ENCODE measurements at regions not wholly inside any gene's neighbourhood (a gene's known extent, or its start where the extent isn't known, plus 50 kb on each side); places are given as distances from the start of the nearest gene placed in this dataset.
A peak's percentile ranks its signal among the peaks of the same experiment; 100 is the strongest.

DNA sequence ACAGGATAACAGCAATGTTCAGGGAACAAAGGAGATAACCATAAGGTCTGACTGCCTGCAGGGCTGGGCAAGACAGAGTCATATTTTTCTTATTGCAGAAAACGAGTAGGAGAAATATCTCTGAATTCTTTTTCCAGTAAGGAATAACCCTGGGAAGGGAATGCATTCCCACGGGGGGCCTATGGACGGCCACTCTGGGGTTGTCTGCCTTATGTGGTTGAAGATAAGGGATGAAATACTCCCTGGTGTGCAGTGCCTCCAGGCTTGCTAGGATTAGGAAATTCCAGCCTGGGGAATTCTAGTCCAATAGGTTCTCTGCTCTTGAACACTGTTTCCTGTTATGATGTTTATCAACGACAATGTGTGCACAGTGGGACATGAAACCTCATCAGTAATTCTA, 185.3 kb upstream of the HSFY2 start:
- TF ChIP-seq, protein P1, sequence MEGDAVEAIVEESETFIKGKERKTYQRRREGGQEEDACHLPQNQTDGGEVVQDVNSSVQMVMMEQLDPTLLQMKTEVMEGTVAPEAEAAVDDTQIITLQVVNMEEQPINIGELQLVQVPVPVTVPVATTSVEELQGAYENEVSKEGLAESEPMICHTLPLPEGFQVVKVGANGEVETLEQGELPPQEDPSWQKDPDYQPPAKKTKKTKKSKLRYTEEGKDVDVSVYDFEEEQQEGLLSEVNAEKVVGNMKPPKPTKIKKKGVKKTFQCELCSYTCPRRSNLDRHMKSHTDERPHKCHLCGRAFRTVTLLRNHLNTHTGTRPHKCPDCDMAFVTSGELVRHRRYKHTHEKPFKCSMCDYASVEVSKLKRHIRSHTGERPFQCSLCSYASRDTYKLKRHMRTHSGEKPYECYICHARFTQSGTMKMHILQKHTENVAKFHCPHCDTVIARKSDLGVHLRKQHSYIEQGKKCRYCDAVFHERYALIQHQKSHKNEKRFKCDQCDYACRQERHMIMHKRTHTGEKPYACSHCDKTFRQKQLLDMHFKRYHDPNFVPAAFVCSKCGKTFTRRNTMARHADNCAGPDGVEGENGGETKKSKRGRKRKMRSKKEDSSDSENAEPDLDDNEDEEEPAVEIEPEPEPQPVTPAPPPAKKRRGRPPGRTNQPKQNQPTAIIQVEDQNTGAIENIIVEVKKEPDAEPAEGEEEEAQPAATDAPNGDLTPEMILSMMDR (IDR thresholded peaks at IDR 0.05; ENCODE audit: borderline replicate concordance, extremely low read depth, insufficient read depth): no peak
- H3K9ac ChIP-seq (ENCODE audit: low read length in 3 of 3): no peak overlapping the region
- H3K4me3 ChIP-seq (ENCODE audit: low read length in 3 of 3): no peak overlapping the region
- H3K36me3 ChIP-seq (ENCODE audit: control insufficient read depth in 2 of 3, insufficient read depth in 3 of 3, low read length in 3 of 3): no peaks in the 10 kb centered on the region
- FAIRE-seq: no peak
- DNase-seq: no peak
- no peaks in the 10 kb centered on the region for H3K9me3 ChIP-seq (ENCODE audit: control insufficient read depth in 2 of 3, insufficient read depth in 1 of 3, low read length in 3 of 3)
- intact Hi-C loops (cut with DNase I): no loop called here
- no peak overlapping the region for H3K27ac ChIP-seq (ENCODE audit: low read depth in 2 of 2, low read length in 2 of 2)
- no peaks in the 10 kb centered on the region for H3K27me3 ChIP-seq (ENCODE audit: control insufficient read depth, insufficient read depth, low read length)
- no peaks in the 10 kb centered on the region for H3K4me1 ChIP-seq (ENCODE audit: control insufficient read depth in 2 of 3, insufficient read depth in 2 of 3, low read depth in 1 of 3, low read length in 3 of 3)

DNA sequence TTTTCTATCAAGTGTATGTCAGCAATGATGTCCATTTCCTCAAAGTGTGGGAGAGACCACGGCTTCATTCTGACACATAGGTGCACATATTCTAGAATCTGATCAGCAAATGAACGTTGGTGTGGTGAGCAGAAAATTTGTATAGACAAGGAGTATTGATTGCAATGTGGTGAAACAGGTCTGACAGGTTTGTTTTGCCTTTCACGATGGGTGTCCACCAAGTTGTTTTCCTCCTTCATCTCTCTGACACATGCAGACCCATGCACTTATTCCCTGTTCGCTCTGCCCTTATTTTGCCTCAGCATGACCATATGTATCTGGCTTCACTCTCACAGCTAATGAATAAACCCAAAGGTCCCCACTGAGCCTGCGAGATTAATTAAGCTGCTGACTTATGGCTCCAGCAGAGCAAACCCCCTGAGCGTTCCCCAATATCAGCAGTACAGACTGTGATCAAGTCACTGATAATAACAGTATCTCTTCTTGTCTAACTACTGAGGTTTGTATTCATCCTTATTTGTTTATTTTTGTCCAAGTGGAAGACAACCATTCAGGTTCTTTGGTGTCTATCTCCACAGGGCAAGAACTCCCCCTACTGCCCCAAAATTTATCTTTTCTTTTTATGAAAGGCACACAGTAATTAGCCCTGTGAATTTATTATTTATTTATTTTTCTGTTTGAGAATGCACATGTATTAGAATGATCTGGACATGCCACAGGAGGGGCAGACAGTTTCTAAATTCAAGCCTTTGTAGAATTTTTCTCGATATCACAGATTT, 178.3 kb upstream of the HSFY2 start:
- peak in 1 of 5 donors; percentile 1 for DNase-seq
- FAIRE-seq: no peak
- Histone ChIP-seq H3K27me3 (ENCODE audit: control insufficient read depth, insufficient read depth, low read length) (no peaks in the 10 kb centered on the region), H3K27ac (ENCODE audit: low read depth in 2 of 2, low read length in 2 of 2) (no peak overlapping the region), H3K9me3 (ENCODE audit: control insufficient read depth in 2 of 3, insufficient read depth in 1 of 3, low read length in 3 of 3) (no peaks in the 10 kb centered on the region), H3K9ac (ENCODE audit: low read length in 3 of 3) (no peak overlapping the region), H3K36me3 (ENCODE audit: control insufficient read depth in 2 of 3, insufficient read depth in 3 of 3, low read length in 3 of 3) (no peaks in the 10 kb centered on the region), H3K4me3 (ENCODE audit: low read length in 3 of 3) (no peak overlapping the region), H3K4me1 (ENCODE audit: control insufficient read depth in 2 of 3, insufficient read depth in 2 of 3, low read depth in 1 of 3, low read length in 3 of 3) (no peaks in the 10 kb centered on the region)
- TF ChIP-seq, protein P1 (IDR thresholded peaks at IDR 0.05; ENCODE audit: borderline replicate concordance, extremely low read depth, insufficient read depth): no peak
- intact Hi-C loops (cut with DNase I): no loop called here

DNA sequence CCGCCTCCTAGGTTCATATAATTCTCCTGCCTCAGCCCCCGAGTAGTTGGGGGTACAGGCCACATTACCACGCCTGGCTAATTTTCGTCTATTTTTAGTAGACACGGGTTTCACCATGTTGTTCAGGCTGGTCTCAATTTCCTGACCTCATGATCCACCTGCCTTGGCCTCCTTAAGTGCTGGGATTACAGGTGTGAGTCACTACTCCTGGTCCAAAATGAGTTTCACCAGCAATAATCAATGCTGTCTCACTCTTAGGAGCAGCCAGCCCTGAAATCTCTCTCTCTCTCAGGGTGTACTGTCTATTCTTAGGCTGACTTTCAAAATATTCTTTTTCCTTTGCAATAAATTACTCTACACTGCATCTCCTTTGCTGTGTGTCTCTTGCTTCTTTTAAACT, 177.5 kb upstream of the HSFY2 start:
- Histone ChIP-seq H3K9ac (ENCODE audit: low read length in 3 of 3) (no peak overlapping the region), H3K27me3 (ENCODE audit: control insufficient read depth, insufficient read depth, low read length) (no peaks in the 10 kb centered on the region), H3K9me3 (ENCODE audit: control insufficient read depth in 2 of 3, insufficient read depth in 1 of 3, low read length in 3 of 3) (no peaks in the 10 kb centered on the region), H3K4me3 (ENCODE audit: low read length in 3 of 3) (no peak overlapping the region), H3K4me1 (ENCODE audit: control insufficient read depth in 2 of 3, insufficient read depth in 2 of 3, low read depth in 1 of 3, low read length in 3 of 3) (no peaks in the 10 kb centered on the region), H3K36me3 (ENCODE audit: control insufficient read depth in 2 of 3, insufficient read depth in 3 of 3, low read length in 3 of 3) (no peaks in the 10 kb centered on the region), H3K27ac (ENCODE audit: low read depth in 2 of 2, low read length in 2 of 2) (peak overlapping the region in 1 of 2 donors; percentile 1)
- TF ChIP-seq, protein P1 (IDR thresholded peaks at IDR 0.05; ENCODE audit: borderline replicate concordance, extremely low read depth, insufficient read depth): no peak
- DNase-seq (peak in 1 of 5 donors; percentile 25), FAIRE-seq (no peak)
- intact Hi-C loops (cut with DNase I): no loop called here
